ENCODE measurements at regions not wholly inside any gene's neighbourhood (a gene's known extent, or its start where the extent isn't known, plus 50 kb on each side); places are given as distances from the start of the nearest gene placed in this dataset.
"Not testable (repeated sequence)": the region's sequence is repeated elsewhere in the genome, so short reads cannot be mapped to it uniquely, and the experiment has no call there.

DNA sequence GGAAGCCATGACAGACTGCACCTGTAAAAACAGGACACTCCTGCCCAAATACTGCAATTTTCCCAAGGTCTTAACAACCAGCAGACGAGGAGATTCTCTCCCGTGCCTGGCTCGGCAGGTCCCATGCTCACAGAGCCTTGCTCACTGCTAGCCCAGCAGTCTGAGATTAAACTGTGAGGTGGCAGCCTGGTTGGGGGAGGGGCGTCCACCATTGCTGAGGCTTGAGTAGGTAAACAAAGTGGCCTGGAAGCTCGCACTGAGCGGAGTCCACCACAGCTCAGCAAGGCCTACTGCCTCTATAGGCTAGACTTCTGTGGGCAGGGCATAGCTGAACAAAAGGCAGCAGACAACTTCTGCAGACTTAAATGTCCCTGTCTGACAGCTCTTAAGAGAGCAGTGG lies 80.3 kb downstream of the ANXA5 start:
- DNase-seq (ENCODE audit: low spot score): not testable (repeated sequence)

DNA sequence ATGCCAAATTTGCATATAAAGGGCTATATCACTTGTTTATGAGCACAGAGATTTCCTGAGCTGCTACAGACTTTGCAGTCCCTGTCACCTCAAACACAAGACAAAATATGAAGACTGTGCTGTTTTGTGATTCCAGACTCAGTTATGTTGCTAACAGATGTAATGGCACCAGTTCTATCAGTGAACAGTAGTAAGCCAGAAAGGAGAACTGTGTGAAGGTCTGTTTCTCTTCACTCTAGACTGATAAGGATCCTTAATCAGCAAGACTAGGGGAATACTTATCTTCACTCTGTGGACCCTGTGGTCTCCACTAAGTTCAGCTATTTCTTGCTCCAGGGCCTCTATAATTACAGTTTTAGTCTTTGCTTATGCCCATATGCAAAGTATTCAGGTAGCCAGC lies 82.7 kb downstream of the ANXA5 start:
- no peak for DNase-seq (ENCODE audit: low spot score)

DNA sequence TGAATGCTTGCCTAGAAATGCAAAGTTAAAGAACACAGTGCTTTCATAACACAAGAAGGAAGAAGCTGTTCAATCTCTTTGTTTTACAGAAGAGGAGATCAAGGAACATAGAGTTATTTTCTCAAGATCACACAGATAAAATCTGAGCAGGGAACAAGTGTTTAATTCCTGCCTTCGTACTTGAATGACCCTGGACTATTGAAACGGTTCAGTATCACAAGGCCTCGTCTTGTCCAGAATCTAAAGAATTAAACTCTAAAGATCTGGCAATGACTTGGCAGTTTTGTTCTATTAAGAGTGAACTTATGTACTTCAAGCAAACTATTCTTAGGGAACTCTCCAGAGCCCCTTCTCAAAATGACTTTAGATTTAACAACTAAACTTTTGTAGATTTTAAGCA lies 97.7 kb downstream of the ANXA5 start:
- no peak for DNase-seq (ENCODE audit: low spot score)

DNA sequence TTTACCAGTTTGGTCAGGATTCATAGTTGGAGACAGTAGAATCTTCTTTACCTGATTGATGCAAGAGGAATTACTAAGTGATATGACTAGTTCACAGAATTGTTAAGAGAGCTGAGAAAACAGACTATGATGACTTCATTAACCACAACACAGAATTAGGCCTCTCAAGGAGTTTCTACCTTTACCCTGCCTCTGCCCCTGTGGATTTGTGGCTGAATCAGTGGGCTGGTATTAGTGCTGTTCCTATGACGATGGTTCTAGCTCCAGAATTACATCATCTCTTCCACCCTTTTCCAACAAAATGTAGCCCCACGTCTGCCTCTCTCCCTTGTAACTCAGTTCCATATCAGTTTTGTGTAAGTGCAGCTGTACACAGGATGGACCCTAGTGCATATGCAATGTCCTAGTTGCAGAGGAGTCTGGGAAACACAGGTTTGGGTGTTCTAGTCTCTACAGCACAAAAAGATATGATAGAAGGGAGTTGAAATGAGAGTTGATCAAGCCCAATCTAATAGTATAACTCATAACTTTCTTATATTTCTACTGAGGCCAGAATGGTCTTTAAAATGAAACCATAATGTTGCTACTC lies 99.3 kb downstream of the ANXA5 start:
- DNase-seq (ENCODE audit: low spot score): no peak

DNA sequence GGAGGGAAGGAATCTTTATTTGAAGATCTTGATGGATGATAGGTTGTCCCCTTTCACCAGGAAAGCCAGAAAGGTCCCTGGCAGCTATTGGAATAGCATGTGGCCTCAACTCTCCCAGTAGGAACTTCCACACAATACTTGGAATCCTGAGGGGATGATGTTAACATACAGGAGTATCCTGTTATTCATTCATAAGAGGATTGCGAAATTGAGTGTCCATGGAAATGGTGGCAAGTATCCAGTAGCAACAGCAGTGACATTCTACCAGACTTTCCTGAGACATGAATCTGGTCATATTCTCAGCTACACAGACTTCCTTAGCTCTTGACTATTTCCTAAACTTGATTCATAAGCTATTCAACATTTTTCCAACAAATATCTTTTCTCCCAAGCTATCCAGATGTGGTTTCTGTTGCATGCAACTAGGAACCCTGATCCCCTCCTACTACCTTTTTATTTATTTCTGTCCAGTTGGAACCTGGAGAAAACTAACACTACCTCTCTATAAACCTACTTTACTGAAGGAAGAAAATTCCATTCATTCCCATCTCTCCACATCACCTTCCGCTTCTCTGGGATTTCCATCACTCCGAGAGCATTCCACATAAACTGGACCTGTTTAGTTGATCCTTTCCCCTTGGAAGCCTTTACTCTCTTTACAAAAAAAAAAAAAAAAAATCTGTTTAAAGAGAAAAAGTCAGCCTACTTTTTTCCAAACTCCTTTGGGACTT lies 101.8 kb downstream of the ANXA5 start:
- DNase-seq (ENCODE audit: low spot score): no peak

DNA sequence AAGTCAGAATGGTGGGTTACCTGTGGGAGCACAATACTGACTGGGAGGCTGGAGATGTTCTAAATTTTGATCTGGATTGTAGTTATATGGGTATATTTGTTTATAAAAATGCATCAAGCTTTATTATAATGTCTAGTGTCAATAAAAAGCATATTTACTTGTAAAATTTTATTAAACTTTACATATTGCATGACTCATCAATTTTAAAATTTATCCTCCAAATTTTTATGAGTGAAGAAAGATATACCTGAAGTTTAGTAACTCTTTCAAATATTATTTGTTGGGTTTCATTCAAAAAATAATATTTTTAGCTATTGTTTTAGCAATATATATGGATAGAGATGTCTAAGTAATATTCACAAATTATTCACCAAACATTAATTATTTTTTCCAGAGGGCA lies 103.0 kb downstream of the ANXA5 start:
- DNase-seq (ENCODE audit: low spot score): no peak

DNA sequence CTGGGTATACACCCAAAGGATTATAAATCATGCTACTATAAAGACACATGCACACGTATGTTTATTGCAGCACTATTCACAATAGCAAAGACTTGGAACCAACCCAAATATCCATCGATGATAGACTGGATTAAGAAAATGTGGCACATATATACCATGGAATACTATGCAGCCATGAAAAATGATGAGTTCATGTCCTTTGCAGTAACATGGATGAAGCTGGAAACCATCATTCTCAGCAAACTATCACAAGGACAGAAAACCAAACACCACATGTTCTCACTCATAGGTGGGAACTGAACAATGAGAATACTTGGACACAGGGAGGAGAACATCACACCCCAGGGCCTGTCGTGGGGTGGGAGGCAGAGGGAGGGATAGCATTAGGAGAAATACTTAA lies 104.5 kb downstream of the ANXA5 start:
- DNase-seq (ENCODE audit: low spot score): not testable (repeated sequence)

DNA sequence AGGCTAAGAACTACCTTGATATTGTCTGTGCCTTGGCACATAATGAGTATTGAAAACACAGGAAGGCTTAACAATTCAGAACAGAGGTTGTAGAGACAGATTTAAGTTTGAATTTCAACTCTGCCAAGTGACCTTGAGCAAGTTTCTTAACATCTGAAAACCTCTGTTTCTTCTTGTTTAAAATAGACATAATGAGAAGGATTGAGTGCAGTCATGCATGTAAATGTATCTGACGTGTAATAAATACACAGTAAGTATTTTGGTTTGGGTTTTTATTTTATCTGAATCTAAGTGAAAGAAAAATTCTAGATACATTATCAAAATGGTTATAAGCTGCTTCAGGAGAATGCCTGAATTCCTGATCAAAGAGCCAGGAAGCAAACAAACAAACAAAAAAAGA lies 111.9 kb downstream of the ANXA5 start:
- no peak for DNase-seq (ENCODE audit: low spot score)

DNA sequence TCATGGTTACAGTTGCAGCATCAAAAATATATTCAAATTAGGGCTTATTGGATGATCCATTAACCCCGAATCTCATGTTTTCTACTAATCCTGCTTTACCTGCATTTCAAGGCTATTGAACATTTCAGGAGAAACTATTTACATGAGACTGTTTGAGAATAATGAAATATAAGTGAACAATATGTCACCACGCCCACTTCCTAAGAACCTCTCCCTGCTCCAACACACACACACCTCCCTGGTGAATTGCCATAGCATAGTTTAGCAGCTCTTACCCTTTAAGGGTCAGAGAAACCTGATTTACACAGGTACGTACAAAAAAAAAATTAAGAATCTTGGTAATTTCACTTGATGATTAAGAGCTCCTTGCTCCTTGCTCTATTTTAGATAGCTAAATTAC lies 113.4 kb downstream of the ANXA5 start:
- no peak for DNase-seq (ENCODE audit: low spot score)

DNA sequence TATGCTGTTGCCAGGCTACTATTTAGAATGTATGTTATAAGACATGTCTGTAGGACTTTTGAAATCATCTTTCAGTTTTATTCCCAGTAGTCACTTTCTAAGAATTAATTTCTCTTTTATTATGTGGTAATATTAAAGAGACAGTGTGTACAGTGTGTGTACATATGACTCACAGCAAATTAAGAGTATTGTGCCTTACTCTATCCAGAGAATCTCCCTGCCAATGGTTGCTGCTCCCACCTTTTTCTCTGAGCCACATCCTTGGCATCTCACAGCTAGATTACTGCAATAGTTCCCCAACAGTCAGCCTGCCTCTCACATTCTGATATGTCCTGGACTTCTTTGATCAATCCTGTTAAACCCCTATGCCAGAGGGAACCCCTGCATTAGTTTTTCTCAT lies 114.5 kb downstream of the ANXA5 start:
- no peak for DNase-seq (ENCODE audit: low spot score)

DNA sequence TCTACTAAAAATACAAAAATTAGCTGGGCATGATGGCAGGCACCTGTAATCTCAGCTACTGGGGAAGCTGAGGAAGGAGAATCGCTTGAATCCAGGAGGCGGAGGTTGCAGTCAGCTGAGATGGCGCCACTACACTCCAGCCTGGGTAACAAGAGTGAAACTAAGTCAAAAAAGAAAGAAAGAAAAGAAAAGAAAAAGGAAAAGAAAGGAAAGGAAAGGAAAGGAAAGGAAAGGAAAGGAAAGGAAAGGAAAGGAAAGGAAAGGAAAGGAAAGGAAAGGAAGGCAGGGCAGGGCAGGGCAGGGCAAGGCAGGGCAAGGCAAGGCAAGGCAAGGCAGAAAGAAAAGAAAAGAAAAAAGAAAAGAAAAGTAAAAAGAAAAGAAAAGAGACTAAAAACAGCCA lies 121.4 kb downstream of the ANXA5 start:
- DNase-seq (ENCODE audit: low spot score): not testable (repeated sequence)

DNA sequence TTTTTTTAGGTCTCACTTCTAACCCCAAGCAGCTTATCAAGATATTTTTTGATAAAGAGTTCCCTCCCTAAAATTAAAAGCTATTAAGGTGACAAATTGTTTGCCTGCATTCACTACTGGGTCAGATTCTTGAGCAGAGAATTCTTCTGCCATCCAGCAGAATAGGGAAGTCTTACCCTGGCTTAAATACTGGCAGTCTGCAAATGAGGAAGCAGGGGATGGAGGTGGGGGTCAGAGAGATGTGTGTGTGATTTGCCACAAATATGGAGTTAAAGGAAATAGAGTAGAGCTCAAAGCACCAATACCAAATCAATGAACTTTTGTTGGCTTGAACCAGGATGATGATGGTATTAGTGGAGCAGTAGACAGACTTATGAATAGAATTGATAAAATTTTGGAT lies 122.2 kb downstream of the ANXA5 start:
- DNase-seq (ENCODE audit: low spot score): no peak

DNA sequence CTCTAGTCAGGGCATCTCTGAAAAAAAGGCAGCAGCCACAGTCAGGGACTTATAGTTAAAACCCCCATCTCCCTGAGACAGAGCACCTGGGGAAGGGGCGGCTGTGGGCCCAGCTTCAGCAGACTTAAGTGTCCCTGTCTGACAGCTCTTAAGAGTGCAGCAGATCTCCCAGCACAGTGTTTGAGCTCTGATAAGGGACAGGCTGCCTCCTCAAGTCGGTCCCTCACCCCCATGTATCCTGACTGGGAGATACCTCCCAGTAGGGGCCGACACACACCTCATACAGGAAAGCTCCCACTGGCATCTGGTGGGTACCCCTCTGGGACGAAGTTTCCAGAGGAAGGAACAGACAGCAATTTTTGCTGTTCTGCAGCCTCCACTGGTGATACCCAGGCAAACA lies 129.0 kb downstream of the ANXA5 start:
- DNase-seq (ENCODE audit: low spot score): no peak

DNA sequence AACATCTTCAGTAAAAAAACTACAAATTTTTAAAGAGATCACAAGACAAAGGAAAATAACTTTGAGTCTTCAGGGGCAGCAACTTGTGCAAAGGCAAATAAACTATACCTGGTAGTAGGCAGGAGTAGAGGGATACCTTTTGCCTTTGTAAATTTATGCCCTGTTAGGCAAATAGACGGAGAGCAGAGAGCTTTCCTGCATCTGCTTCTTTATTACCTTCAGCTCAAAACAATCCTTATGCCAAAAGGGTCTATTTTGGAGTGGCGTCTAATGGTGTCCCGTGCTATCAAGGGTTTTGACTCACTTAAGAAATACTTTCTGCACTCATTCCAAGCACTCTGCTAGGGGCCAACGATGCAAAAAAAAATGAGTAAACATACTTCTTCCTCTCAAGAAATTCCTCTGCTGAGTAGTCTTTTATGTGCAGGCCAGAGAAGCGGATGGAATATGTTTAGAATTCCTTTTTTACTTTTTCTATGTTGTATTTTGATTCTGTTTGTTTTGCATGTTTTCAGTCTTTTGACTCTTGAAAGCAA lies 131.9 kb downstream of the ANXA5 start:
- no peak for DNase-seq (ENCODE audit: low spot score)

DNA sequence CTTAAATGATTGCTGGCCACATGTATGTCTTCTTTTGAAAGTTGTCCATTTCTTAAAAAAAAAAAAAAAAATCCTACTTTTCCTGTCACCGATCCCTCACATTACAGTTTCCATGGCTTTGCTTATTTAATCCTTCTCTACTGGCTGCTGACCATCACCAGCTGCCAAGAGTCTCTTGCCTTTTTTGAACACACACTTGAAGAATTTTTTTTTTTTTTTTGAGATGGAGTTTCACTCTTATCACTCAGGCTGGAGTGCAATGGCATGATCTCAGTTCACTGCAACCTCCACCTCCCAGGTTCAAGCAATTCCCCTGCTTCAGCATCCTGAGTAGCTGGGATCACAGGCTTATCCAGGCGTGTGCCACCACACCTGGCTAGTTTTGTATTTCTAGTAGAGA lies 134.0 kb downstream of the ANXA5 start:
- DNase-seq (ENCODE audit: low spot score): no peak

DNA sequence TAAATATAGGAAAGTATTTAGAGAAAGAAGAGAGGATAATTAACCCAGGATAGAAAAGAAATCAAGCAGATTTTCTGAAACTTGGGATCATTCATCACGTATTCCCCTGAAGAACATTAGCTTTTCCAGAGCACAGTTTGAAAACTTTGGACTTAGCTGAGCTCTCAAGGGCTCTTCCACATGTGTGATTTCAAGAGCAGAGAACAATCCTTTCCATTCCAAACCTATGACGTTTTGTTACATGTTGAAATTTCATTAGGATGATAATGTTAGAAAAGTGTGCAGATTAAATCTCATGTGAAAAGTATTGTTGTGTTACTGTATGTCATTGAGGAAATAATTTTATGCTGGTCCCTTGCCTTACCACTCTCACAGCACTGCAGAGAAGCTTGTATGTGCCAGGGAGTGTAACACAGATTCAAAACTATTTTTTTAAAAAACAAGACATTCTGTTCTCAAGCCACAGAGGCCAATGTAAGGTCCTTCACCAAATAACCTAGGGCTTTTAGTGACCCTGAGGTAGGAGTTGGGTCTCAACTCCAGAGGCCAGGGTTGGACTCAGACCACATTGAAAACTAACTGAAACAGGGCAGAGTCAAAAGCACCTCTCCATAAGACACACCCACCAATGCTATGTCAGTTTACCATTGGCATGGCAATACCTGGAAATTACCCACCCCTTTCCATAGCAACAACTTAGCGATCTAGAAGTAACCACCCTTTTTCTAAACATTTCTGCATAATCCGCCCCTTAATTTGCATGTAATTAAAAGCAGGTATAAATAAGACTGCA lies 141.3 kb downstream of the ANXA5 start:
- no peak for DNase-seq (ENCODE audit: low spot score)

DNA sequence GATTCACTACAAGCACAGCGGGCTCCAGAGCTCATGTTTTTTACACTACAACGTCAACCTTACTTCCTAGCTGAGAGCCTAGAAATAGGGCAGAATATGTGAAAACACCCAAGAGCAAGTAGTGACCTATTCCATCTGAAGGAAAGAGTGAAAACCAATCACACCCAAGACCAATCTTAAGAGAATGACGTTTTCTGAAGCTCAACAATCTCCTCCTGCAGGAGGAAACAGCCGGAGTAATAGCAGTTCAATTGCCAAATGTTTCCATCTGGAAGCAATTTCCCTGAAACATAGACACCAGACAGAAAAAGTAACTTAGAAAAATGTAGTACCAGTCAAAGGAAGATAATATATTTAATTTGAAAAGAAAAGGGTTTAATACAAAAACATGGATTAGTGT lies 142.4 kb downstream of the ANXA5 start:
- DNase-seq (ENCODE audit: low spot score): no peak

DNA sequence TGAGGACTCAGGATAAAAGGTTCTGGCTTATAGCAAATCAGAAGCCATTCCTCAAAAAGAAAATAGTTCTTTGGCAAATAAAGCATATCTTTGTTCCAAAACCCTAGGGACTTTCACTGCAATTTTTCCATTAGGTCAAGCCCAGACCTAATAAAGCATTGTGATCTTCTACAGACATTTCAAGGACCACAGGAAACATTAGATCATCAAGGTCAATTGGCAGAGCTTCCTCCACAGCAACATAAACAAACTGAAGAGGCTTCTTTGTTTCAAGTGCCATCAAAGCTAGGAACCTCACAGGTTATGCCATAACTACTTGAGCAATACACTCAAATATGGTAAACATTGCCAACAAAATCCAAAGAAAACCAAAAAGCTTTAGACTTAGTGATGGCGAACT lies 144.9 kb downstream of the ANXA5 start:
- no peak for DNase-seq (ENCODE audit: low spot score)

DNA sequence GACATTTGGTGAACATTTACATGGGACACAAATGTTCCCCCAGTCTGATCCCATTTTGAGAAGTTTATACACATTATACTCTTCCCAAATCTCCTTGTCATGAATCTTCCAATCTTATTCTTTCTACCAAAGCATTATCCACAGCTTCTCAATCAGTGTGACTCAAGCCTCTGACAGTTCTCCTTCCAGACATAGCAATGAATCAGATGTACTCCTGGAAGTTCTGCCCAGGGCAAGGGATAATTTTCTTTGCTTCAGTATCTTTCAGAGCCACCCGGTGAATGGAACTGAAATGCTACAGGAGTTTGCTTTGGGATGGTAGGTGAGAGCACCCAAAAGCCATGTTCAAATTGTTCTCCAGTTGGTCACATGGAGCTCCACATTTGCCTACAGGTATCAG lies 145.5 kb downstream of the ANXA5 start:
- no peak for DNase-seq (ENCODE audit: low spot score)

DNA sequence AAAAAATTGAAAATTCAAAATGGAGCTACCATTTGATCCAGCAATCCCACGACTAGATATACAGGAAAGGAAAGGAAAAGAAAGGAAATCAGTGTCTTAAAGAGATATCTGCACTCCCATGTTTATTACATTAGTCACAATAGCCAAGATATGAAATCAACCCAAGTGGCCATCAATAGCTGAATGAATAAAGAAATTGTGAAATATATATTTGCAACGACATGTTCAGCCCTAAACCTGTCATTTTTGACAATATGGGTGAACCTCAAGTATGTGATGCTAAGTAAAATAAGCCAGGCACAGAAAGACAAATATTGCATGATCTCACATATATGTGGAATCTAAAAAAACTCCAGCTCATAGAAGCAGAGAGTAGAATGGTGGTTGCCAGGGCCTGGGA lies 155.1 kb downstream of the ANXA5 start:
- no peak for DNase-seq (ENCODE audit: low spot score)

DNA sequence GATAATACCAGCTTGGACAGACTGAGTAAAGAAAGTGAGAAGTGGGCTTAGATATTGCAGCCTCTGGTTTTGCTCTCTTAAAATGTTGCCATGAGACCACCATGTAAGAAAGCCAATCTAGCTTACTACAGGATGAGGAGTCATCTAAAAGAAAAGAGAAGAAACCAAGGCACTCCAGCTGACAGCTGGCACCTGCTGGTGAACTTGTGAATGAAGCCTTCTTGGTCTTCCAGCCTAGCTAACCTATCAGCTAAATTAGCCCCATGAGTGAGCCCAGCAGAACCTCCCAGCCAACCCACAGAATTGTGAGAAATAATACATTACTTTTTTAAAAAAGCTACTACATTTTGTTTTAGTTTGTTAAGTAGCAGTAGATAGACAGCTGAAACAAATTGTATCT lies 154.5 kb upstream of the QRFPR start:
- no peak for DNase-seq (ENCODE audit: low spot score)

DNA sequence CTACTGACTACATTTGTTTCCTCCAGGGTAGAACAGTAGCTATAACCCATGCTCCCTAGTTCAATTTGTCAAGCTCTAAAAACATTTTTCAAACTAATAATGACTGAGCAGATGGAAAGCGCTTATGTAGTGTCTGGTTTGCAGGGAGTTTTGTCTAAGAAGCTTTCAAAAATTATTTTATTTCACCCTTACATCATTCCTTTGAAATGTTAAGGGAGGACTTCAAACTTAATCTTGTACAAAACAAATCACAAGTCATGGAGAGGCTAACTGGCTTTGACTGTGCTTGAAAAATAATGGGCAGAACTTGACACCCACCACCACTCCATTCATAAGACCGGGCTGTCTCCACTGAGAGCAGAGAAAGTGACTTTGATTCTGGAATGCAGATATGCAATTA lies 153.4 kb upstream of the QRFPR start:
- no peak for DNase-seq (ENCODE audit: low spot score)

DNA sequence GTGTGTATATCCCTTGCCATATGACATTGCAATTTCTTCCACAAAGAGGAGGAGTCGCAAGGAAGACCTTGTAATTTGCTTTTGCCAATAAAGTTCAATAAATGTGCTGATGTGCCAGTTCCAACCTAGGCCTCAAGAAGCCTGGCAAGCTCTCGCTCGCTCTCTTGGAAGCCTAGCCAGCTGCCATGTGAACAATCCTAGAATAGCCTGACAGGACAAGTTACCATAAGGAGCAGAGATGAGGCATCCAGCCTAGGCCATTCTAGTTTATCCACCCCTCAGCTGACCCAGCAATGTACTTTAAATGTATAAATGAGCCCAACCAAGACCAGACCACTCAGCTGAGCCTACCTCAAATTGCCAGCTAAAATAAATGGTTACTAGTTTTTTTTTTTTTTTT lies 145.7 kb upstream of the QRFPR start:
- DNase-seq (ENCODE audit: low spot score): no peak

All from CD4-positive, alpha-beta T cell treated with Interleukin-2 at 100 ng/mL for 4 hours (primary cell).